UCSD-AML1 (cell line): ENCODE measurements at regions not wholly inside any gene's neighbourhood (a gene's known extent, or its start where the extent isn't known, plus 50 kb on each side); places are given as distances from the start of the nearest gene placed in this dataset.

ENCODE experiments used
- DNase-seq: peaks from one replicate; lab custom pipeline; 2025; ENCODE audit not compliant: unreplicated experiment; lab: John Stamatoyannopoulos, UW

DNA sequence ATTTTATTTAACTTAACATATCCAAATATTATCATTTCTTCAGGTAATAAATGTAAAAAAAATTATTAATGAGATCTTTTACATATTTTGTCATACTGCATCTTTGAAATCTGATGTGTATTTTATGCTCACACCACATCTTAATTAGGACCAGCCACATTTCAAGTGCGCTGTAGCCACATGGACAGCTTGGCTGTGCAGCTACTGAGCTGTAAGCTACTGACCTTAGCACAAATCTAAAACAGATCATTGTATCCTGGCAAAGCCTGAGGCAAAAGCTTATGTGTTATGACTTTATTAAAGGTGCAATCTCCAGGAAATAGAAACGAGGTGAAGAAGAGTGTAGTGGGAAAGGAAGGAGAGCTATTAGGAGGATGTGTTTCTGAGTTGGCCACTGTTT is 126.7 kb upstream of the UBE2E2 start:
- DNase-seq, result no peak

DNA sequence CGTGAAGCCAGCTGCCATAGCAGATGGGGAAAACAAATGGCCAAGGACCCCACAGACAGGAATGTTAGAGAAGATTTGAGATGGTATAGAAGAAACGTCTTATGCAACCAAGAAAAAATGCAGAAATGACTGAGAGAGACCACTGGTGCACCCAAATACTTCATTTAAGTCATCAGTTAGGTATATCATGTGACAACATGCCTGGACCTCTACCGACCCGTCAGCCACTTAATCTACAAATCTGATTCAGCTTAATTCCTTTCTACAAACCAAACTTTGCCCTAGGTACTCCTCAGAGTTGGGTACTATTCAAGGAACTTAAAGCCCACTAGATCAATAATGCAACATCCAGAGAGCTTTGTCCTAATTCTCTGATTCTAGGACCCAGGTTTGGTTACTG is 126.0 kb upstream of the UBE2E2 start:
- DNase-seq, result no peak

DNA sequence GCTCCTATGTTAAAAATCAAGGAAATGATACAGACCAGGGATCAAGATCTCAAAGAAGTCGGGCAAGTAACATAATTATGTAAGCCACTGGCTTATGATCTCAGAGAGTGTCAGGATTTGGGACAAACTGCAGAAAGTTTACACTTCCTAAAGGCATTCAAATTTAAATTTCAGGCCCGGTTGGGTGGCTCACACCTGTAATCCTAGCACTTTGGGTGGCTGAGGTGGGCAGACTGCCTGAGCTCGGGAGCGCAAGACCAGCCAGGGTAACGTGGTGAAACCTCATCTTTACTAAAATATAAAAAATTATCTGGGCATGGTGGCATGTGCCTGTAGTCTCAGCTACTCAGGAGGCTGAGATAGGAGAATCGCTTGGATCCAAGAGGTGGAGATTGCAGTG is 124.4 kb upstream of the UBE2E2 start:
- DNase-seq, result no peak

DNA sequence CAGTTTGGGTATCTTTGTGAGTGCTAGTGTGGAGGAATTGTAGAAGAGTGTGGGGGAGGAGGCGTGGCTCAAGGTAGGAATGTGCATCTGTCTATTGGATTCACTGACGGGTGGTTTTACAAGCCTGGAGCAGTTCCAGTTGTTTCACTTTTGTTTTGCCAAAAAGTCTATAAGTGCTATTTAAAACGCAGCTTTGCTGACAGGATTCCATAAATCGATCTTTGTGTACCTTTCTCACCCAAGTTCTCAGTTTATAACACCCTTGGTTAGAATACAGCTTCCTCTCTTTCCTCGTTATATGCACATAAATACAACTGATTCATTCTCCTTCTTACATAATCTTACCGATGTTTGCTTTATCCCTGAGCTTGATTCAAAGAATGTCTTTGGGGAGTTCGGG is 123.2 kb upstream of the UBE2E2 start:
- DNase-seq, result no peak

DNA sequence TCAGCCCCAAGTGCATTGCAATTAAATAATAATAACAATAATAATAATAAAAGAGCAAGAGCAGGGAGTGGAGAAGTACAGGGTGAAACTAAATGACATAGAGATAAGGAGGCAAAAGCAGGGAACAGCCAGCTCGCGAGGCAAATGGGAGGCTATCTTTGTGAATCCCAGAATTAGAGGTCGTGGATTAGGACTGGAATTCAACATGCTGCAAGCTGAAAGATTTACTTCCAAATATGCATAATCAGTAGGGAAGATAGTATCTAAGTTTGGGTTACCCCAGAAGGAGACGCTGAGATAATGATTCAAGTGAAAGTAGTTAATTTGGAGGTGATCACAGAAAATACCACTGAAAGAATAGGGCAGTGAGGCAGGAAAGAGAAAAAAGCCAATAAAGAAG is 119.4 kb upstream of the UBE2E2 start:
- no peak for DNase-seq

DNA sequence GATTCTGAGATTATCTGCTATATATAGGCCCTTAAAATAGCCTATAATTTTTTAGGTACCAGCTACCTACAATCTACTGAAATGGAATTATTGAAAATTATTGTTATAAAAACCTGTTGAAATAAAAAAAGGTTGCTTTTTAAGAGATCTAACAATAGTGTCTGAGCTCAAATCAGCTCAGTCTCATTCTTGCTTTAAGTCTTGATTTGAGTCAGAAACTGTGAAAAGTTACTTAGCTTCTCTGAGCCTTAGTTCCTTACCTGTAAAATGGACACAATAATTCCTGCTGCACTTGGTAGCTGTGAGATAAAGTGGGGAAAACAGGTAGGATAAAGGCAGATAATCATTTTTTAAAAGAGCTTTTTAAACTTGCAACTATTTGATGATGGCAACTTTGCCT is 118.8 kb upstream of the UBE2E2 start:
- no peak for DNase-seq

DNA sequence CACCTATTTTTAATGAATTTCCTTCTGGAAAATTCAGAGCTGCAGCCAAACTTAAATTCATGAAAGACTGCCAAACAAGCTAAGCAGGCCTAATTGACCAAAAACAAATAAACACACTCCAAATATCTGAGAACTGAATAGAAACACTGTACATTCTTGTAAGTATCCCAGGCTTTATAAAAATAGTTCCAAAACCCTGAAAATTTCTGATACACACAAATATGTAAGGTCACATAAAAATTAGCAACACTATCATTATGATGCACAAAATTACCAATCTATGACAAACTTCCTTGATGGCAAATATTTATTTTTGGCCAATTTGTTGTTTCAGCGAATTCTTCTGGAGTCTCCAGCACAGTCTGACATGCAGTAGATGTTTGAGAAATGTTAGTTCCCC is 117.9 kb upstream of the UBE2E2 start:
- no peak for DNase-seq

DNA sequence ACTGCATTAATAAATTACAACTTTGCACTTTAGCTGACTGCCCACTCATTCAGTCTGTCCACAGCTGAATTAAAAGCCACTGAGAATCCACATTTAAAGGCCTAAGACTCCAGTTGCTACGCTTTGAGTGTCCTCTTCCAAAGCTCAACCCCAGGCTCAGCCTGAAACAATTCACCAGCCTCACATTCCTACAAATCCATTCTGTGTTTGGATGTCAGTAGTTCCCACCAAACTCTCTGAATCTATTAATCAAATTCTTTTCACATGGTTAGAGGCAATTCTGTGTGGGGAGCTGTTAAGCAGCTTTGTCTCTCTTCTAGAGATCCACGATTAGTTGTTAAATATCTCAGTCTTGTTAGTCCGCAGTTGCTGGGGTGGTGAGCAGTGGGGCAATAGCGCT is 116.8 kb upstream of the UBE2E2 start:
- DNase-seq, result no peak

DNA sequence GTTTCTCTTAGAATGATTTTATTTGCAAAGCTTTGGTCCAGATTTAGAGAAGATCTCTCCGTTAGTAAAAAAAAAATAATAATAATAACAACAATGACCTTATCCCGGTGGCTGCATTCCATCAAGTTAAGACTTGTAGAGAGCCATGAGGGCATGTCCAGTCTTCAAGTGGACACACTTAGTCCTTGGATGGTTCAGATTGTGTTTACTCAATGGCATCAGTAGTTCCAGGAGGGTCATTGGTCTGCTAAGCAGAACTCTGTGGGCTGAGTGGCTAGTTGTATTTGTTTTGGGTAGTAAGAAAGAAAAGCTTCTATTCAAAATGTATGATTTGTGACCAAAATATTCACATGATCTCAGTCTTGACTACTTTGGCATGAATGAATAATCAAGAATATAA is 116.3 kb upstream of the UBE2E2 start:
- DNase-seq, result no peak

DNA sequence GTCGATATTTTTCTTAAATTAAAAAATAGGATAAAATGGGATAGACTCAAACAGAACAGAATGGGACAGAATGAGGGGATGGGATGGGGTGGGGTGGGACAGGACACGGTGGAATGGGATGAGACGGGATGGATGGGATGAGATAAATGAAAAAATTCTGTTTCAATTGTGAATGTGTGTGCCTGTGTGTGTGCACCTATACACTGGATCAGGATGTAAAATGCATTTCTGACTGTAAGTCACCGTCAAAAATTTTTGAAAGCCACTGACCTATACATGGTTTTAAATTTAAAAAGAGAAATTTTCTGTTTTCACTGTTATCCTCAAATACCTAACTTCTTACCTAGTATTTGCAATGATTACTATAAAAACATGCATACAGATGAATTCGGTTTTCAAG is 108.7 kb upstream of the UBE2E2 start:
- no peak for DNase-seq

DNA sequence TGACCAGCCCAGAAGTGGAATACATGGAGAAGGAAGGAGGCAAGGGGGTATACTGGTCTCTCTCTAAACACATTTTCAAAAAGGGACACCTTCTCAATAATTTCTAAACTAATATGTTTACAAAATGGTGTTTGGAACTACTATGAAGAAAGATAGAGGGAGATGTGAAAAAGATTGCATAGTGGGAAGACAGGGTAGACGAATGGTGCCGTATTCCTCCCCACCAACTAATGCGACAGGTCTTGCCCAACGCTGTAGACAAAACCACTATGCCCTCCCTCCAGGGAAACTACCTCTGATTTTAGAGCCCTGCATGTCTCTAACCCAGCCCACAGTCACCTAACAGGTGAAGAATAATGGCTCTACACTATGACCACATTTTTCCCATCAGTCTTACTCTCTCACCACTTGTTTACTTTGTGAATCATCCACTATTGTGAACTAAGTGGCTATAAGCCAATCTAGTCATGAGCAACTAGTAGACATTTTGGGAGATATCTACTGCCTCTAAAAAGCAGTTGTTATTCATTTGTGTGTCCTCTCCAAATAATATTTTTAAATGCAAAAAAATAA is 108.2 kb upstream of the UBE2E2 start:
- no peak for DNase-seq

DNA sequence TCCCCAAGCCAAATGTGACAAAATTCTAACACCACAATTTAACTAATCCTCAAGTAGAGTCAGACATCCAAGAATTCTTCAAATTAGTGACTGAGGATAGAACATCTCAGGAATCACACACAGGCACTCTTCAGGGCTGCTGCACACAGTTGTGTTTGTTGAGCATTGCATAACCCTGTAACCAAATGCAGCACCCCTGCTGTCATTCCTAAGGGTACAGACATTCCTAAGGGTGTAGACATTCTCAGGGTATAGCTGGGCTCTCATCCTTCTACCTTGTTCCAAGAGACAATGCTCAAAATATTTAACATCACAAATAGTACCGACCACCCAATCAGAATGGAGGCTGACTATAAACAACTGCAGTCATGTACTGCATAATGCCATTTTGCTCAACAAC is 107.1 kb upstream of the UBE2E2 start:
- no peak for DNase-seq

DNA sequence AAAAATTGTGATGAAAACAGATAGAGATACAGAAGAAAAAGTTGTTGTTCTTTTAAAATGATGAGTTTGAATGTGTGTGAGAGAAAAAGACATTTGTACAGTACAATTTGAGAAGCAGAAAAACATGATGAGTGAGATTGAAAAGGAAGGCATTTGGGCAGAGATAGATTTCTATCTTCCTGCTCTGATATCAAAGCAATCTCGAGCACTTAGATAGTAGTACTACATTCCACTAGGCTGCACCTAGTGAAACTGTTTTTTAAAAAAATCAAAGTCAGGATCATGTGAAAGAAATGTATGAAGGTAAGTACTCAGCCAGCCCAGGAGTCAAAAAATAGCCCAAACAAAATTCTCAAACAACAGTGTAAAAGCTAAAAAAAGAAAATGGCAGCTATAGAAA is 104.1 kb upstream of the UBE2E2 start:
- DNase-seq, result no peak

DNA sequence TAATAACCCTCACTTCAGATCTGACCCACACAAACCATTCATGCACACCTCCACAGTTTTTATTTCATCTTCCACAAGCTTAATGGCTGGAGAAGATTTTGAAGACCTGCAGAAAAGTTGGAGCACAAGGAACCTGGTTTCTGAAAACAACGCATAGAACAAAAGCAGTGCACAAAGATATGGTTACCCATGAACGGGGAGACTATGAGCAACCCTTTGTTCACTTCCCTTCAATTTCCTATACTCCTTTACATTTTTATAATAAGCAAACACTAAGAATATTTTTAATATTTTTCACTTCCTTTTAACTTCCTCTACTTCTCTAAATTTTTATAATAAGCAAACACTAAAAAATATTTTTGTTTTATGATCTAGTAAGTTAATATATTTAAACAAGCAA is 103.5 kb upstream of the UBE2E2 start:
- no peak for DNase-seq

DNA sequence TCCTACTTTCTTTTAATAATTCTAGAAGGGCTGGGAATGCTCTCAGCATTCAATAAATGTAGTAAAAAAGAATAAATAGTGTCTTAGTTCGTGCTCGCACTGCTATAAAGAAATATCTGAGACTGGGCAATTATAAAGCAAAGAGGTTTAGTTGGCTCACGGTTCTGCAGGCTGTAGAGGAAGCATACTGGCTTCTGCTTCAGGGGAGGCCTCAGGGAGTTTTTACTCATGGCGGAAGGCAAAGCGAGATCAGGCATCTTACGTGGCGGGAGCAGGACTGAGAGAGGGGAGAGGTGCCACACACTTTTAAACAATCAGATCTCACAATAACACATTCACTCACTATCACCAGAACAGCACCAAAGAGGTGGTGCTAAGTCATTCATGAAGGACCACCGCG is 103.0 kb upstream of the UBE2E2 start:
- no peak for DNase-seq

DNA sequence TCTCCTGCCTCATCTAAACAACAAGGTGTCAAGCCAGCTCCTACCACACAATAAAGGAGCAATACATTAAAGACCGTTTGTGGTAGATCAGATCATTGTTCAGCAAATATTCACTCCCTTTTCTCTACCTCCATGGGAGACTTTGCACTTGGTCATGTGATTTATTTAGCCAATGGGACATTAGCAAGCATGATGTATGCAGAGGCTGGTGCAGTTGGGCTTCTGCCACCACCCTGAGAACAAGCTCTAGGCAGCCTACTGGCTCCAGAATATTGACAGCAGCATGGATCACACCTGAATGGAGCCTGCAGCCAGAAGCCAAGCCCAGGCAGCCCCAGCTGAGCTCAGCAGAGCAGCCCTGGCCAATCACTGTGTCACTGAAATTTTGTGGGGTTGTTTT is 99.4 kb upstream of the UBE2E2 start:
- no peak for DNase-seq

DNA sequence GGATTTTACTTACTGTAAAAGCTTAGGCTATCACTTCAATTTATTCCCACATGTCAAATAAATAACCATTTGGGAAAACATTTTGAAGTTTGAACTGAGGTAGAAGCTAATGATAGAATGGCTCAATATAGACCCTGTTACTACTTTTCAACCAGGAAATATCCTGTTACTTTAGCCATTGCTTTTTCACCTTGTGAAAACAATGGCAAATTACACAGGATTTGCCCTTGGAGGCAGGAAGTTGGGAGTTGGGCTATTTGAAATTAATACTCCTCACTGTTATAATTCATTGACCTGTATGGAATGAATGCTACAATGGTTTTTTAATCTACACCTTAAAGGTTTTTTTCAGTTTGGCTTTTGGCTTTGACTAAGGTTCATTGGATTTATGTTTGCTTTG is 98.1 kb upstream of the UBE2E2 start:
- no peak for DNase-seq

DNA sequence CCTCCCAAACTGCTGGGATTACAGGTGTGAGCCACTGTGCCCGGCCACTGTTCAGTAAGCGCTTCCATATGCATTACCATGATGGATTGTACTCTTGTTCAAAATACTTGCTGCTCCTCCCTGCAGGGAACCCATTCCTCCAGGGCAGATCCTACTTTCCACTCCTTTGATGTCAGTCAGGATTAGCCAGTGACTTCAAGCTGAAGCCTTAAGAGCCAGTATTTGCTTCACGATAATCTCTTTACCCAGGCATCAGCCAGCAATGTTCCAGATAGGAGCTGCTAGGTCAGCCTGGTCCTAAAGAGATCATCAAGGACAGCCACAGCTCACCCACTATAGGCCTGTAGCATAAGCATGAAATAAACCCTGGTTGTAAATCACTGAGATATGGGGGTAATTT is 96.5 kb upstream of the UBE2E2 start:
- no peak for DNase-seq

DNA sequence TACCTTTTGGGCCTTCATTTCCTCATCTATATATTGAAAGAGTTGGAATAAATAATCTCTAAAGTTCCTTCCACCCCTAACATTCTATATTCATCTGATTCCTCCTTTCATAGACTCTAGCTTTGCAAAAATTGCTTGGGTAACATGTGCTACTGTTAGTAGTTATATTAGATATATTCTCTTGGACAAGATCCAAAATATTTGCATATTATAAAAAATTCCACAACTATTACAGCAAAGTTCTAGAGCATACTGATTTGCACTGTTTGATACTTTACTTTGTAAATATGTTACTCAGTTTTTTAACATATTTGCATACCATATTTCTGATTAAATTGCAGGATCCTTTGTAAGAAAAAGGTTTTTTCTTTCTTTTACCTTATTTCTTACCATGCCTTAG is 95.9 kb upstream of the UBE2E2 start:
- no peak for DNase-seq

DNA sequence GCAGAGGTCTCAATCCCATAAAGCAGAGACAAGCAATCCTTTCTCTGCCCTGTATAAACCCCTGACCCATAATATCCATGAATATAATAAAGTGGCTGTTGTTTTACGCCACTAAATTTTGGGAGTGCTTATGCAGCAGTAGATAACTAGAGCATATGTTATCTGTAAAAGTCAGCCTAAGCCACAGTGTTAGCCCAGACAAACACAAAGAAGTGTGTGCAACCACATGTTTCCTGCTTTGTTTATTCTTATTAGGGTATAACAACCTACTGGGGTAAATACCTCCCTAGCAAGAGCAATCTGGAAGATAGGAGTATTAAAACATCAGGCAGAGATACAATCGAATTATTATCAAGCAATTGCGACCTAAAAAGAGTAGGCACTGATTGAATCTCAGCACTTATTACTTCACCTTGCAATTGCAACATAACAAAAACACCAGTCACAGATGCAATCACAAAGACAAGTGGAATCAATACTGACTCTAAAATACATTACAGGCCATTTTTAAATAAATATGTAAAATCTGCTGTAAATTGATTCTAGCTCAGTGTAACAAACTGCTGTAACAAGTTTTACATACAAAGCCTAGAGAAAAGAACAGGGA is 94.6 kb upstream of the UBE2E2 start:
- no peak for DNase-seq

DNA sequence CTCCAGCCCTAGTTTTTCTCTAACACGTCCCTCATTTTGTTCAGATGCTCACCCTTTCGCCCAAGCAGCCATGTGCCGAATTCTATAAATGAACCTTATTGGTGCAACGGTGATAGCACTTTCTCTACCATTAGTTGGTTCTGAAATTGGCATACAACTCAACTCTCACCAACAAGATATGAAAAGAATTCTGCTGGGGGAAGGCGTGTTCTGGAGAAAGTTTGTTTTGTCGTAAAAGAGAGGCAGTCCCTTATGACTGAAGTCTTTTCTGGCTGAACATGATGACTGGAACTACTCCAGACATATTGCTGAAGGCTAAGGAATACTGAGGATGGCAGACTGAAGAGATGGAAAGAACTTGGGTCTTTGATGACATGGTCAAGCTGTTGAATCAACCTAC is 91.8 kb upstream of the UBE2E2 start:
- DNase-seq, result no peak

DNA sequence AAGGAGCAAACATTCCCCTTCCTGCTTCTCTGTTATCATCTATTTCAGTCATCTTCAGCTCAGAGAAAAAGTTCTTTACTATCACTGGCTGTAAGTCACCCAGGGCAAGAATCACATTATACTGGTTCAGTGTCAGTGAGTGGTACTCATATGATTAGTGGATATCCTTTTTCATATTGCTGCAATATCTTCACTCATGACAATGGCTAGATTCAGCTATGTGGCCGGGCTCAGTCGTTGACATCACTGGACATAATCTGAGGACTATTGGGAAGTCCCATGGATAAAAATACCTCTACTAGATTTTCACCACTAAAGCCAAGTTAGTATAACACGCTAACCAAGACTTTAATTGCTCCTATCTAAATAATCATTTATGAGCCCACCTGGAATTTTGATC is 91.3 kb upstream of the UBE2E2 start:
- no peak for DNase-seq

DNA sequence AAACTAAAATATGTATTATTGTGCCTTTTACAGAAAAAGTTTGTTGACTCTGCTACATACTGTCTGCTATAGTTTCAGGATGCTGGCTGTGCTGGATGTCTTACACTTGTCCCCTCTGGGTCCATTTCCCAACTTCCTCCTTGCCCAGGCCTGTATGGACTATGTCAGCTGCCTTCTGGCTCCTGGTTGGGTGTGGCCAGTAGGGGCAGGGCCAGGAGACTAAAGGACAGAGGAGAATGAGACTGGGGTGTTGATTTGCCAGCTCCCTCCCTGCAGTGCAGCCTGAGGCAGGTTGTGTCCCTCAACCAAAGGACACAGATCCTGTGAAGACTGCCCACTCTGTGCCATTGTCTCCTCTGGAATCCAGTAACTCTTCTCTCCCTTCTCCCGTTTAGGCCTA is 90.6 kb upstream of the UBE2E2 start:
- no peak for DNase-seq
